CD8-positive, alpha-beta memory T cell (primary cell): ENCODE measurements at regions not wholly inside any gene's neighbourhood (a gene's known extent, or its start where the extent isn't known, plus 50 kb on each side); places are given as distances from the start of the nearest gene placed in this dataset.

Source experiments
- CTCF ChIA-PET: fragments of 350-600 bp; sonication (Branson Sonifier 250); formaldehyde crosslinking; loops from one replicate; lab custom pipeline; 2021; ENCODE audit warnings: antibody characterized with exemption; lab: Charles Lee
- POLR2A ChIA-PET: fragments of 350-600 bp; sonication (Branson Sonifier 250); formaldehyde crosslinking; loops from one replicate; lab custom pipeline; 2021; ENCODE audit warnings: antibody characterized with exemption; lab: Charles Lee
- DNase-seq, 5 donors: peaks; one replicate each; pipeline versions ENCODE4 v3.0.0 to v3.0.0-alpha.2; 2020 to 2022; ENCODE audit warnings: mixed read lengths in 1 of 5
- H3K27ac ChIP-seq: one replicate; pipeline ENCODE4 v1.7.0; 2013; ENCODE audit warnings: low read depth, mild to moderate bottlenecking, low read length, moderate library complexity
- H3K27me3 ChIP-seq: 2 replicates; pipeline ENCODE4 v1.7.0; 2013; ENCODE audit warnings: low read length, mild to moderate bottlenecking; ENCODE audit not compliant: insufficient read depth, poor library complexity, severe bottlenecking
- H3K36me3 ChIP-seq: 2 replicates; pipeline ENCODE4 v1.7.0; 2013; ENCODE audit warnings: mild to moderate bottlenecking, low read length, moderate library complexity; ENCODE audit not compliant: insufficient read depth
- H3K4me1 ChIP-seq: 2 replicates; pipeline ENCODE4 v1.7.0; 2013; ENCODE audit warnings: mild to moderate bottlenecking, low read length, moderate library complexity; ENCODE audit not compliant: insufficient read depth
- H3K4me3 ChIP-seq: 2 replicates; pipeline ENCODE4 v1.7.0; 2013; ENCODE audit warnings: mild to moderate bottlenecking, low read length
- H3K9me3 ChIP-seq: 2 replicates; pipeline ENCODE4 v1.7.0; 2013; ENCODE audit warnings: mild to moderate bottlenecking, low read length
- H3K27ac Mint-ChIP-seq, 8 donors: one replicate each; pipeline ENCODE4 v1.8.0; 2020 to 2021; ENCODE audit warnings: mixed read lengths in 8 of 8, mild to moderate bottlenecking in 6 of 8, inconsistent platforms in 3 of 8, moderate library complexity in 3 of 8
- H3K27me3 Mint-ChIP-seq, 2 donors: one replicate each; pipeline ENCODE4 v1.8.0; 2020 to 2021; ENCODE audit warnings: mixed read lengths in 2 of 2, mild to moderate bottlenecking in 1 of 2, moderate library complexity in 1 of 2
- H3K36me3 Mint-ChIP-seq, 3 donors: one replicate each; pipeline ENCODE4 v1.8.0; 2020 to 2021; ENCODE audit warnings: mixed read lengths in 3 of 3, inconsistent platforms in 1 of 3, mild to moderate bottlenecking in 1 of 3
- H3K4me1 Mint-ChIP-seq, 3 donors: one replicate each; pipeline ENCODE4 v1.8.0; 2020 to 2021; ENCODE audit warnings: mixed read lengths in 3 of 3, inconsistent platforms in 1 of 3, mild to moderate bottlenecking in 1 of 3
- H3K4me3 Mint-ChIP-seq, 7 donors: one replicate each; pipeline ENCODE4 v1.8.0; 2020 to 2021; ENCODE audit warnings: mixed read lengths in 7 of 7, mild to moderate bottlenecking in 6 of 7, moderate library complexity in 4 of 7, inconsistent platforms in 2 of 7
- H3K9me3 Mint-ChIP-seq, 5 donors: one replicate each; pipeline ENCODE4 v1.8.0; 2020 to 2022; ENCODE audit warnings: mixed read lengths in 5 of 5, mild to moderate bottlenecking in 3 of 5, moderate library complexity in 2 of 5, inconsistent platforms in 1 of 5

DNA sequence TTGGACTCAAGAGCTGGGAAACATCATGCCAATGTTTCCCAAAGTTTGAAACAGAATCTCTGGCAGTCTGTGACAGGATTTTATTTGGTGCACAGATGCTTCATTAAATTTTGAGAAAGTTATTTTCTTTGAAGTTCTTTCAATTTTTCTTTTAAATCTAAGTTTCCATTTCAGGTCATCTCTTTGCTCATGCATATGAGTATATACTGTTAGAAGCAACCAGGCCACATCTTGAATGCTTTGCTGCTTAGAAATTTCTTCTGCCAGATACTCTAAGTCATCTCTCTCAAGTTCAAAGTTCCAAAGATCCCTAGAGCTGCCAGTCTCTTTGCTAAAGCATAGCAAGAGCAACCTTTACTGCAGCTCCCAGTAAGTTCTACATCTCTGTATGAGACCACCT lies 59.1 kb upstream of the CCDC28A start:
- Mint-ChIP-seq H3K27ac (no peak overlapping the region), H3K4me1 (no peaks in the 10 kb centered on the region), H3K27me3 (peaks cover 11 to 51% of the 10 kb centered on the region in 2 donors), H3K4me3 (no peak overlapping the region), H3K36me3 (peaks cover 0 to 27% (median 2%) of the 10 kb centered on the region in 3 donors), H3K9me3 (peaks cover 4 to 26% (median 10%) of the 10 kb centered on the region in 5 donors)
- no peak overlapping the region for H3K27ac ChIP-seq
- H3K4me1 ChIP-seq, result no peaks in the 10 kb centered on the region
- H3K9me3 ChIP-seq, result no peaks in the 10 kb centered on the region
- no peaks in the 10 kb centered on the region for H3K36me3 ChIP-seq
- ChIA-PET POLR2A (no interaction called here), CTCF (interaction anchor here (0.6 kb wide), 1 partner anchor 19 kb away, joined by 3 read pairs; no protein-coding TSS in a partner anchor)
- no peak overlapping the region for H3K4me3 ChIP-seq
- DNase-seq, result no peak
- H3K27me3 ChIP-seq, result no peaks in the 10 kb centered on the region

DNA sequence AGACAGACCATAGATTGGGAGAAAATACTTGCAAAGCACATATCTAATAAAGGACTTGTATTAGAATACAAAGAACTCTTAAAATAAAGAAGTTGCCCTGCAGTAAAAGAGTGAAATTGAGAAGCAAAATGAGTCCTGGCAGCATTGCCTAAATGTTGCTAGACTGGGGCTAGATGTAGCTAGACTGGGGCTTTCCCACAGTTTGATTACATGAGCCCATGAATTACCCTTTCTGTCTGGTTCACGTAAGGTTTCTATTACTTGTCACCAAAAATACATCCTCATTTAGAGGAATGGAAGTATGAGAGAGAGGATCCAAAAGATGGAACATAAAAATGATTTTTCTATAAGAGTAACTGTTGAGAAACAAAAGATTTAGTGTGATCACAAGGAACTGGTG lies 57.6 kb upstream of the CCDC28A start:
- Mint-ChIP-seq H3K4me3 (no peak overlapping the region), H3K9me3 (peaks cover 4 to 26% (median 10%) of the 10 kb centered on the region in 5 donors), H3K4me1 (no peaks in the 10 kb centered on the region), H3K27me3 (peaks cover 8 to 36% of the 10 kb centered on the region in 2 donors), H3K27ac (no peak overlapping the region), H3K36me3 (peaks cover 0 to 27% (median 2%) of the 10 kb centered on the region in 3 donors)
- Histone ChIP-seq H3K27ac (no peak overlapping the region), H3K9me3 (no peaks in the 10 kb centered on the region), H3K4me1 (no peaks in the 10 kb centered on the region), H3K36me3 (no peaks in the 10 kb centered on the region), H3K4me3 (no peak overlapping the region), H3K27me3 (no peaks in the 10 kb centered on the region)
- ChIA-PET CTCF (no interaction called here), POLR2A (no interaction called here)
- DNase-seq, result no peak

DNA sequence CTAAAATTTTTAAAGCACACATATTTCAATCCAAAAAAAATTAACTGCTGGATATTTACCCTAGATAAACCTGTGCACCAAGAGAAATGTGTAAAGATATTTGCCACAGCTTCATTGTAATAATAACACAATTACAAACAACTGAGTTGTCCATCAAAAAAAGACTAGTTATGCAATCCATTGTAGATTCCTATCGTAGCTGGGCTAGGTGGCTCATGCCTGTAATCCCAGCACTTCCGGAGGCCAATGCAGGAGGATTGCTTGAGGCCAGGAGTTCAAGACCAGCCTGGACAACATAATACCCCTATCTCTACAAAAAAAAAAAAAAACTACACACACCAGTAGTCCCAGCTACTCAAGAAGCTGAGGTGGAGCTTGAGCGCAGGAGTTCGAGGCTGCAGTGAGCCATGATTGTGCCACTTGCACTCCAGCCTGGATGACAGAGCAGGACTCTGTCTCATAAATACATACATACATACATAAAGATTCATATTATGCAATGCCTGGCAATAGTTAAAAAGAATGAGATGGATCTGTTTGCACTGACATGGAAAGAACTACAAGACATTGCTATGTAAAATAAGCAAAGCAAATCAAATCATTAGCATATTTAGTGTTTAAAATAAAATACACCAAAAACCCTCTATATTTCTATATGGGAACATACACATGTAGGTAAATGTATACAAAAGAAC lies 56.5 kb upstream of the CCDC28A start:
- peaks cover 0 to 24% (median 2%) of the 10 kb centered on the region in 3 donors for H3K36me3 Mint-ChIP-seq
- no peak overlapping the region for H3K27ac Mint-ChIP-seq
- no peak overlapping the region for H3K4me3 Mint-ChIP-seq
- H3K9me3 Mint-ChIP-seq, result peaks cover 4 to 26% (median 10%) of the 10 kb centered on the region in 5 donors
- H3K27me3 ChIP-seq, result no peaks in the 10 kb centered on the region
- peaks cover 8 to 28% of the 10 kb centered on the region in 2 donors for H3K27me3 Mint-ChIP-seq
- no peaks in the 10 kb centered on the region for H3K36me3 ChIP-seq
- no peaks in the 10 kb centered on the region for H3K4me1 ChIP-seq
- H3K9me3 ChIP-seq, result no peaks in the 10 kb centered on the region
- no peak overlapping the region for H3K27ac ChIP-seq
- ChIA-PET CTCF (no interaction called here), POLR2A (no interaction called here)
- H3K4me1 Mint-ChIP-seq, result no peaks in the 10 kb centered on the region
- no peak for DNase-seq
- no peak overlapping the region for H3K4me3 ChIP-seq

GRCh38 chr6:138719011-138719635 lies 54.4 kb upstream of the CCDC28A start:
- Histone ChIP-seq H3K27ac (no peak overlapping the region), H3K36me3 (no peaks in the 10 kb centered on the region), H3K9me3 (no peaks in the 10 kb centered on the region), H3K4me3 (no peak overlapping the region), H3K27me3 (no peaks in the 10 kb centered on the region), H3K4me1 (no peaks in the 10 kb centered on the region)
- DNase-seq, result no peak
- Mint-ChIP-seq H3K9me3 (peaks cover 2 to 16% (median 6%) of the 10 kb centered on the region in 5 donors), H3K27ac (no peak overlapping the region), H3K36me3 (peaks cover 0 to 10% (median 2%) of the 10 kb centered on the region in 3 donors), H3K4me3 (no peak overlapping the region), H3K4me1 (no peaks in the 10 kb centered on the region), H3K27me3 (peaks cover 8 to 24% of the 10 kb centered on the region in 2 donors)
- CTCF ChIA-PET, result no interaction called here
- POLR2A ChIA-PET, result no interaction called here

DNA sequence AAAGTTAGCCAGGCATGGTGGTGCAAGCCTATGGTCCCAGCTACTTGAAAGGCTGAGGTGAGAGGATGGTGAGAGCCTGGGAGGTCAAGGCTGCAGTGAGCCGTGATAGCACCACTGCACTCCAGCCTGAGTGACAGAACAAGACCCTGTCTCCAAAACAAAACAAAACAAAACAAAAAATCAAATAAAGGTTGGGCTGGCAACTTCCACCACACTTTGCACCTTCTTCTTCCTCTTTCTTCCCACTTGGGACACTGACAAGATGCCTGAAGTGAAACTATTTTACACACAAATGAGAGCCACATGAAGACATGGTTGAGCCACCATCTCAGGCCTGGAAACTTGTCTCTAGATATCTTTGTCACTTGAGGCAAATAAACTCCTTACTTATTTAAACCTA lies 53.8 kb upstream of the CCDC28A start:
- CTCF ChIA-PET, result no interaction called here
- peaks cover 6 to 23% of the 10 kb centered on the region in 2 donors for H3K27me3 Mint-ChIP-seq
- H3K27ac Mint-ChIP-seq, result no peak overlapping the region
- Histone ChIP-seq H3K27me3 (no peaks in the 10 kb centered on the region), H3K9me3 (no peaks in the 10 kb centered on the region), H3K4me1 (no peaks in the 10 kb centered on the region), H3K4me3 (no peak overlapping the region), H3K27ac (no peak overlapping the region), H3K36me3 (no peaks in the 10 kb centered on the region)
- peaks cover 0 to 9% (median 2%) of the 10 kb centered on the region in 3 donors for H3K36me3 Mint-ChIP-seq
- H3K4me3 Mint-ChIP-seq, result no peak overlapping the region
- no peaks in the 10 kb centered on the region for H3K4me1 Mint-ChIP-seq
- no peak for DNase-seq
- POLR2A ChIA-PET, result no interaction called here
- H3K9me3 Mint-ChIP-seq, result peaks cover 0 to 12% (median 4%) of the 10 kb centered on the region in 5 donors

DNA sequence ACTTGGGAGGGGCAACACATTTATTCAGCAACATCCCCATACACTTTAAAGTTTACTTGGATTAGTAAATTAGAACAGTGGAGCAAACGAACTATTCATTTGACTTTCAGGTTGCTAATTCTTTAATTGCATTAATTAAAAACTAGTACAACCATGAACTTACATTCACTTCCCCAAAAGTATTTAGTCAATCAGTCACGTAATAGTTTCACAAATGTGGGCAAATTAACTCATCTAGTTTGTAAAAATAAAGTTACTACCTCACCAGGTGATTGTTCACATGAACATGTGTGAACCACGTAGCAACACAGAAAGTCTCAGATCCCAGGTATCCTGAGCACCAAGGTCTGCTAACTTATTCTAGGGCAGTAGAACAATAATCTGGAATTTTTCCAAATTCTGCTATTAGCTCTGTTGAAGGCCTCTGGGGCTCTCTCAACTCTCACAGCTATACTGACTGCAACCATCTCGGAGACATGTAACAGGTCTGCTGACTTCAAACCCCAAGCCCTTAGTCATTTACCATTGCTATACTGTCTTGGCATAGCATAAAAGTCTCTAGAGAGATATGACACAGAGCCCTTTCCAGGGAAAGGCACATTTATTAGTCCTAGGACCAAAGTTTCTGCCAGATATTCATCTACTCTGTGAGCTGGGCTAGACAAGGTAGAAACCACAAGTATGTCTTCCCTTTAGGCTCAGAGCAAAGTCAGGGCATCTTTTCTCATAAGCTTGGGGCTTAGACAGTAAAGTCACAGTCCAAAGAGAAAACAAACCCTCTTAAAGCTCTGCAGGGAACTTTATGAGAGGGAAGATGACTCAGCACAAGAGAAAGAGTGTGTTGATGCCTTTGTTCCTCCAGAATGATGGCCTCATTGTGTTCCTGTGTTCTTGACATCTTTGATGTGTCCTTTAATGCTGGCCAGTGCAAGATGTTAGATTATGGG lies 50.9 kb upstream of the CCDC28A start:
- no peaks in the 10 kb centered on the region for H3K9me3 ChIP-seq
- no peak overlapping the region for H3K4me3 ChIP-seq
- no peaks in the 10 kb centered on the region for H3K36me3 Mint-ChIP-seq
- peaks cover 6 to 26% of the 10 kb centered on the region in 2 donors for H3K27me3 Mint-ChIP-seq
- POLR2A ChIA-PET, result no interaction called here
- H3K27me3 ChIP-seq, result no peaks in the 10 kb centered on the region
- no peaks in the 10 kb centered on the region for H3K36me3 ChIP-seq
- CTCF ChIA-PET, result interaction anchor here (1.5 kb wide), 1 partner anchor 15 kb away, joined by 3 read pairs; no protein-coding TSS in a partner anchor
- DNase-seq, result no peak
- no peak overlapping the region for H3K27ac ChIP-seq
- no peak overlapping the region for H3K27ac Mint-ChIP-seq
- no peaks in the 10 kb centered on the region for H3K4me1 ChIP-seq
- H3K4me1 Mint-ChIP-seq, result no peaks in the 10 kb centered on the region
- H3K4me3 Mint-ChIP-seq, result no peak overlapping the region
- no peaks in the 10 kb centered on the region for H3K9me3 Mint-ChIP-seq
